OCI-LY1 (cell line): ENCODE measurements at regions not wholly inside any gene's neighbourhood (a gene's known extent, or its start where the extent isn't known, plus 50 kb on each side); places are given as distances from the start of the nearest gene placed in this dataset.

Experiments used
- H2AFZ ChIP-seq: fragments of 200-600 bp; sonication (generic), shearing (Covaris generic); 2 replicates; pipeline ENCODE4 v1.6.0; 2014; ENCODE audit warnings: antibody characterized with exemption, mild to moderate bottlenecking, low read length
- H3F3A ChIP-seq: fragments of 200-600 bp; sonication (generic), shearing (Covaris generic); 2 replicates; pipeline ENCODE4 v1.6.0; 2014; ENCODE audit warnings: mild to moderate bottlenecking, antibody characterized with exemption, low read length, moderate library complexity; ENCODE audit not compliant: insufficient read depth
- H3K27ac ChIP-seq: fragments of 200-600 bp; sonication (generic); 2 replicates; pipeline ENCODE4 v1.5.1; 2014; ENCODE audit warnings: low read length, mixed run types, mild to moderate bottlenecking, low read depth; ENCODE audit not compliant: poor library complexity, severe bottlenecking
- H3K27me3 ChIP-seq: fragments of 200-600 bp; sonication (generic); 2 replicates; pipeline ENCODE4 v1.6.0; 2014; ENCODE audit warnings: antibody characterized with exemption, mild to moderate bottlenecking, low read length, moderate library complexity; ENCODE audit not compliant: insufficient read depth
- H3K36me3 ChIP-seq: fragments of 200-600 bp; sonication (generic); 2 replicates; pipeline ENCODE4 v1.6.1; 2014; ENCODE audit warnings: mild to moderate bottlenecking, antibody characterized with exemption, low read length, moderate library complexity, mixed read lengths; ENCODE audit not compliant: insufficient read depth
- H3K4me1 ChIP-seq: fragments of 200-600 bp; sonication (generic); 2 replicates; pipeline ENCODE4 v1.5.1; 2014; ENCODE audit warnings: mild to moderate bottlenecking, low read length, moderate library complexity; ENCODE audit not compliant: insufficient read depth, severe bottlenecking
- H3K4me2 ChIP-seq: fragments of 200-600 bp; sonication (generic), shearing (Covaris generic); 2 replicates; pipeline ENCODE4 v1.6.1; 2014; ENCODE audit warnings: low read length
- H3K4me3 ChIP-seq: fragments of 200-600 bp; sonication (generic); 2 replicates; pipeline ENCODE4 v1.5.1; 2014; ENCODE audit warnings: low read length, low read depth, mild to moderate bottlenecking, mixed read lengths; ENCODE audit not compliant: poor library complexity, severe bottlenecking
- H3K79me2 ChIP-seq: fragments of 200-600 bp; shearing (Covaris generic); 2 replicates; pipeline ENCODE4 v1.6.1; 2016; ENCODE audit warnings: mixed run types, low read length, mixed read lengths; ENCODE audit not compliant: insufficient read depth
- H3K9ac ChIP-seq: fragments of 200-600 bp; sonication (generic), shearing (Covaris generic); 2 replicates; pipeline ENCODE4 v1.6.1; 2014; ENCODE audit warnings: mild to moderate bottlenecking, low read length, mixed read lengths
- H3K9me2 ChIP-seq: fragments of 200-600 bp; sonication (generic), shearing (Covaris generic); 2 replicates; pipeline ENCODE4 v1.6.1; 2014; ENCODE audit warnings: low read depth, mild to moderate bottlenecking, low read length, mixed read lengths
- H3K9me3 ChIP-seq: fragments of 200-600 bp; shearing (Covaris generic); 2 replicates; pipeline ENCODE4 v1.6.1; 2014; ENCODE audit warnings: low read length, mixed read lengths
- H4K20me1 ChIP-seq: fragments of 200-600 bp; sonication (generic), shearing (Covaris generic); 2 replicates; pipeline ENCODE4 v1.6.0; 2016; ENCODE audit warnings: mild to moderate bottlenecking, low read length; ENCODE audit not compliant: insufficient read depth
- EZH2 ChIP-seq: fragments of 200-600 bp; sonication (generic), shearing (Covaris generic); IDR thresholded peaks from 2 replicates; pipeline ENCODE4 v1.8.0; 2017; ENCODE audit warnings: borderline replicate concordance, mixed run types, mild to moderate bottlenecking, antibody characterized with exemption, low read length, moderate library complexity, mixed read lengths
- TF ChIP-seq, protein P1 (sequence below): fragments of 200-600 bp; sonication (generic), shearing (Covaris generic); IDR thresholded peaks from 2 replicates; pipeline ENCODE4 v1.5.1; 2017; ENCODE audit warnings: mild to moderate bottlenecking, antibody characterized with exemption, low read length, moderate library complexity, mixed read lengths

DNA sequence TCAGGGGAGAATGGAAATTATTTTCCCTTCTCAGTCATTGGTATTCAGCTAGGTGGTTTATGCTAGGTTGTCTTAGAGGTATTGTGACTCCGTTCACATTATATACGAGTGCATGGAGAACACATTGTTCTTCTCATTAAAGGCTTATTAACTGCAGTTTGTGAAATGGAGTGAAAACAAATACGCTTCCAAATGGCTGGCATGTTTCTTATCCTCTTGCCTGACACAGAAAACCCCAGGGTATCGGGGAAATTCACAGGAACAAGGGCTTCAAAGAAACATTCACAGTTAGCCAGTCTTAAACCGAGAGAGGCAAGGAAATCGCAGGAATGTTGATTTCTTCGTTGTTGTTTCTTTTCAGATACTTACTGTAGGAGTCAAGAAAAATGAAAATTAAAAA is 1047.9 kb upstream of the RBFOX1 start:
- Histone ChIP-seq H3K36me3 (no peaks in the 10 kb centered on the region), H3K79me2 (no peaks in the 10 kb centered on the region), H4K20me1 (no peaks in the 10 kb centered on the region), H3K4me2 (no peak overlapping the region), H3K4me1 (no peaks in the 10 kb centered on the region), H3K27ac (no peak overlapping the region), H2AFZ (no peak overlapping the region), H3K27me3 (no peaks in the 10 kb centered on the region), H3K9me3 (no peaks in the 10 kb centered on the region), H3K9ac (no peak overlapping the region), H3F3A (no peaks in the 10 kb centered on the region), H3K4me3 (no peak overlapping the region), H3K9me2 (no peaks in the 10 kb centered on the region)
- TF ChIP-seq, protein P1, sequence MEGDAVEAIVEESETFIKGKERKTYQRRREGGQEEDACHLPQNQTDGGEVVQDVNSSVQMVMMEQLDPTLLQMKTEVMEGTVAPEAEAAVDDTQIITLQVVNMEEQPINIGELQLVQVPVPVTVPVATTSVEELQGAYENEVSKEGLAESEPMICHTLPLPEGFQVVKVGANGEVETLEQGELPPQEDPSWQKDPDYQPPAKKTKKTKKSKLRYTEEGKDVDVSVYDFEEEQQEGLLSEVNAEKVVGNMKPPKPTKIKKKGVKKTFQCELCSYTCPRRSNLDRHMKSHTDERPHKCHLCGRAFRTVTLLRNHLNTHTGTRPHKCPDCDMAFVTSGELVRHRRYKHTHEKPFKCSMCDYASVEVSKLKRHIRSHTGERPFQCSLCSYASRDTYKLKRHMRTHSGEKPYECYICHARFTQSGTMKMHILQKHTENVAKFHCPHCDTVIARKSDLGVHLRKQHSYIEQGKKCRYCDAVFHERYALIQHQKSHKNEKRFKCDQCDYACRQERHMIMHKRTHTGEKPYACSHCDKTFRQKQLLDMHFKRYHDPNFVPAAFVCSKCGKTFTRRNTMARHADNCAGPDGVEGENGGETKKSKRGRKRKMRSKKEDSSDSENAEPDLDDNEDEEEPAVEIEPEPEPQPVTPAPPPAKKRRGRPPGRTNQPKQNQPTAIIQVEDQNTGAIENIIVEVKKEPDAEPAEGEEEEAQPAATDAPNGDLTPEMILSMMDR = no peak
- no peak for TF ChIP-seq EZH2

DNA sequence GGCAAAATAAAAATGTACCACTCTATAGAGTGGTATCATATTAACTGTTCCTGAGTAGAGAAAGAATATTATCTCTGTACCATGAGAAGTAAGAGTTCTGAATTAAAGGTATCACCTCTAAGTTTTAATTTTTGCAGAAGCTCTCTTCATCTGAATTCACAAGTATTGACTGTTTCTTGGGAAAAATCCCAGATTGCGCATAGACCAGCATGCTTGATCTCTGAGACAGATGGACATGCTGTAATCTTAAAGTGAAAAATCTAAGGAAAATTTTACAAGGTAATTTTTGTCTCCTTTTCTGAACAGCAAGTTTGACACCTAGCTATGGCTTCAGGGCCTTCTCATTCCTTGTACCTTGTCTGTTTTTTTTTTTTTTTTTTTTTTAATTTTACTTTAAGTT is 1050.7 kb upstream of the RBFOX1 start:
- no peak overlapping the region for H3K4me2 ChIP-seq
- no peak overlapping the region for H3K4me3 ChIP-seq
- no peak overlapping the region for H3K9ac ChIP-seq
- H3F3A ChIP-seq = no peaks in the 10 kb centered on the region
- no peaks in the 10 kb centered on the region for H3K79me2 ChIP-seq
- H4K20me1 ChIP-seq = no peaks in the 10 kb centered on the region
- no peaks in the 10 kb centered on the region for H3K27me3 ChIP-seq
- no peaks in the 10 kb centered on the region for H3K4me1 ChIP-seq
- H2AFZ ChIP-seq = no peak overlapping the region
- H3K9me2 ChIP-seq = no peaks in the 10 kb centered on the region
- TF ChIP-seq, protein P1 = no peak
- no peak for TF ChIP-seq EZH2
- no peaks in the 10 kb centered on the region for H3K36me3 ChIP-seq
- no peaks in the 10 kb centered on the region for H3K9me3 ChIP-seq
- no peak overlapping the region for H3K27ac ChIP-seq

DNA sequence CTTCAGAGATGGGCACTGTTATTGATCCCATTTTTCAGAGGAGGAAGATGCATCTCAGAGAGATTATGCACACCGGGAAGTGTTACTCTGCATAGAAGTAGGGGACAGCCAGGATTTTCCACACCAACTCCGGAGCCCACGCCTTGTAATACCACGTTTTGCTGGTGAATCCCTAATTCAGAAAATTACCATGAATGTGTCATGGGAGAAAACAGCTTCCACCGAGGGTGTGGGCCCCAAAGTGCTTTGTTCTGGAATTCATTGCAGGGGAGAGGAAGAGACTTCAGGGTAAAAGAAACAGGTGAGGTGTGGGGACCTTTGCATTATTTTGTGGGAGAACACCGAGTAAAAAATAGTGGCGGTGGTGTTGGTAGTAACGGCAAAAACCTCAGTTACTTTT is 1051.4 kb upstream of the RBFOX1 start:
- Histone ChIP-seq H3F3A (no peaks in the 10 kb centered on the region), H3K79me2 (no peaks in the 10 kb centered on the region), H3K27ac (no peak overlapping the region), H4K20me1 (no peaks in the 10 kb centered on the region), H2AFZ (no peak overlapping the region), H3K9ac (no peak overlapping the region), H3K4me3 (no peak overlapping the region), H3K9me2 (no peaks in the 10 kb centered on the region), H3K4me2 (no peak overlapping the region), H3K4me1 (no peaks in the 10 kb centered on the region), H3K27me3 (no peaks in the 10 kb centered on the region), H3K9me3 (no peaks in the 10 kb centered on the region), H3K36me3 (no peaks in the 10 kb centered on the region)
- TF ChIP-seq, protein P1 = no peak
- TF ChIP-seq EZH2 = no peak
